HL-60 (cell line): ENCODE measurements at regions not wholly inside any gene's neighbourhood (a gene's known extent, or its start where the extent isn't known, plus 50 kb on each side); places are given as distances from the start of the nearest gene placed in this dataset.

Source experiments
- CTCF ChIP-seq: IDR thresholded peaks from one replicate; pipeline ENCODE4 v1.5.1; 2011; ENCODE audit warnings: low read length, control low read depth, inconsistent platforms; ENCODE audit not compliant: insufficient read depth
- POLR2AphosphoS5 ChIP-seq: IDR thresholded peaks from 2 replicates; pipeline ENCODE4 v1.6.1; 2012; ENCODE audit warnings: low read depth

DNA sequence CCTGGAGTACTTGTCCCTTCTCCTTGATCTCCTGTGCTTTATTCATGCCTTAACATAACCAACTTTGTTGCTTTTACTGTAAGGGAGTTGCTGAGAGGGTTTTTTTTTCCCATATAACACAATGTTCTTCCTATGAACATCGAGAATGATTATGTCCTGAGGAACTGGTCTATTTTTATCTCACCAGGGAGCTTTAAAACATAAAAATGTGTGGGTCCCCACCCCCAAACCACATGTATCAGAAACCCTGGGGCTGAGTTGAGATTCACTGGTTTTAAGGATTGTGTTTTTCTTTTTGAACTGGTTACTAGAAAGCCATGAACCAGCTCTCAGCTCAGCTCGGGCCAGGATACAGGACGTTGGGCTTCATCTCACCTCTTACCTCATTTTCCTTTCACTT lies 118.5 kb upstream of the JAG1 start:
- TF ChIP-seq CTCF (no peak), POLR2AphosphoS5 (no peak)
